HFFc6 (cell line): ENCODE measurements at regions not wholly inside any gene's neighbourhood (a gene's known extent, or its start where the extent isn't known, plus 50 kb on each side); places are given as distances from the start of the nearest gene placed in this dataset.
A peak's percentile ranks its signal among the peaks of the same experiment; 100 is the strongest.
"Not testable (repeated sequence)": the region's sequence is repeated elsewhere in the genome, so short reads cannot be mapped to it uniquely, and the experiment has no call there.

Experiments
- DNase-seq: peaks from one replicate; pipeline ENCODE4 v3.0.0-alpha.2; 2018
- H3K27ac Mint-ChIP-seq: 2 replicates; pipeline ENCODE4 v1.8.0; 2020; ENCODE audit warnings: mild to moderate bottlenecking, mixed read lengths
- H3K27me3 Mint-ChIP-seq: 2 replicates; pipeline ENCODE4 v1.8.0; 2021; ENCODE audit warnings: mild to moderate bottlenecking, moderate library complexity, mixed read lengths; ENCODE audit not compliant: insufficient read depth
- H3K36me3 Mint-ChIP-seq: 2 replicates; pipeline ENCODE4 v1.8.0; 2021; ENCODE audit warnings: low read depth, mixed read lengths
- H3K4me1 Mint-ChIP-seq: 2 replicates; pipeline ENCODE4 v1.8.0; 2020; ENCODE audit warnings: low read depth, mixed read lengths
- H3K4me3 Mint-ChIP-seq: 2 replicates; pipeline ENCODE4 v1.8.0; 2020; ENCODE audit warnings: mild to moderate bottlenecking, moderate library complexity, mixed read lengths
- H3K9me3 Mint-ChIP-seq: 2 replicates; pipeline ENCODE4 v1.8.0; 2020; ENCODE audit warnings: mild to moderate bottlenecking, mixed read lengths
- CTCF ChIP-seq: fragments of 200-600 bp; sonication (generic); IDR thresholded peaks from 2 replicates; pipeline ENCODE4 v1.5.0; 2021; ENCODE audit warnings: antibody characterized with exemption, mild to moderate bottlenecking

GRCh38 chr18:75728621-75729020 lies 301.1 kb upstream of the SMIM21 start:
- H3K4me1 Mint-ChIP-seq = no peaks in the 10 kb centered on the region

GRCh38 chr18:75727456-75727855 lies 300.0 kb upstream of the SMIM21 start:
- Mint-ChIP-seq H3K4me1 (no peaks in the 10 kb centered on the region), H3K36me3 (no peaks in the 10 kb centered on the region), H3K27me3 (peaks cover 19% of the 10 kb centered on the region), H3K9me3 (no peaks in the 10 kb centered on the region; the same call in 1 of the 2 replicates), H3K27ac (no peak overlapping the region), H3K4me3 (no peak overlapping the region)
- TF ChIP-seq CTCF = peak; percentile 78
- no peak for DNase-seq

More at GRCh38 chr18:75728621-75729020, 301.1 kb upstream of the SMIM21 start:
- no peak for DNase-seq
- H3K27me3 Mint-ChIP-seq = peaks cover 18% of the 10 kb centered on the region
- H3K9me3 Mint-ChIP-seq = no peaks in the 10 kb centered on the region; the same call in 1 of the 2 replicates
- H3K4me3 Mint-ChIP-seq = no peak overlapping the region
- no peaks in the 10 kb centered on the region for H3K36me3 Mint-ChIP-seq
- no peak overlapping the region for H3K27ac Mint-ChIP-seq
- no peak for TF ChIP-seq CTCF

- H3K4me1 Mint-ChIP-seq = no peaks in the 10 kb centered on the region
- H3K27me3 Mint-ChIP-seq = peaks cover 6% of the 10 kb centered on the region
- H3K9me3 Mint-ChIP-seq = peaks cover 4% of the 10 kb centered on the region
- TF ChIP-seq CTCF = no peak
- H3K27ac Mint-ChIP-seq = no peak overlapping the region
- H3K4me3 Mint-ChIP-seq = 0 out of 2 replicates have a peak overlapping the region, but pooled peaks have one; percentile 9
- no peak for DNase-seq
- H3K36me3 Mint-ChIP-seq = no peaks in the 10 kb centered on the region
Observed at GRCh38 chr18:75723521-75724340, 296.2 kb upstream of the SMIM21 start.

- Mint-ChIP-seq H3K36me3 (no peaks in the 10 kb centered on the region), H3K4me1 (no peaks in the 10 kb centered on the region), H3K27me3 (no peaks in the 10 kb centered on the region), H3K9me3 (no peaks in the 10 kb centered on the region), H3K27ac (no peak overlapping the region), H3K4me3 (no peak overlapping the region)
- DNase-seq = no peak
- no peak for TF ChIP-seq CTCF
Observed at GRCh38 chr18:75714766-75715165, 287.3 kb upstream of the SMIM21 start.

GRCh38 chr18:75712124-75712867 lies 284.8 kb upstream of the SMIM21 start:
- H3K36me3 Mint-ChIP-seq, H3K27ac Mint-ChIP-seq, DNase-seq, H3K4me3 Mint-ChIP-seq, H3K9me3 Mint-ChIP-seq, H3K27me3 Mint-ChIP-seq, H3K4me1 Mint-ChIP-seq: not testable (repeated sequence)

- no peaks in the 10 kb centered on the region for H3K4me1 Mint-ChIP-seq
- H3K4me3 Mint-ChIP-seq = no peak overlapping the region
- H3K36me3 Mint-ChIP-seq = no peaks in the 10 kb centered on the region
- H3K27me3 Mint-ChIP-seq = peaks cover 2% of the 10 kb centered on the region; the same call in 1 of the 2 replicates
- no peak overlapping the region for H3K27ac Mint-ChIP-seq
- TF ChIP-seq CTCF = no peak
- peaks cover 10% of the 10 kb centered on the region; the same call in 1 of the 2 replicates for H3K9me3 Mint-ChIP-seq
- DNase-seq = no peak
Observed at GRCh38 chr18:75700561-75700960, 273.1 kb upstream of the SMIM21 start.
